ENCODE measurements at regions not wholly inside any gene's neighbourhood (a gene's known extent, or its start where the extent isn't known, plus 50 kb on each side); places are given as distances from the start of the nearest gene placed in this dataset.

GRCh38 chr6:138580040-138580439 lies 80.7 kb upstream of the NHSL1 start:
- no peak for DNase-seq

DNA sequence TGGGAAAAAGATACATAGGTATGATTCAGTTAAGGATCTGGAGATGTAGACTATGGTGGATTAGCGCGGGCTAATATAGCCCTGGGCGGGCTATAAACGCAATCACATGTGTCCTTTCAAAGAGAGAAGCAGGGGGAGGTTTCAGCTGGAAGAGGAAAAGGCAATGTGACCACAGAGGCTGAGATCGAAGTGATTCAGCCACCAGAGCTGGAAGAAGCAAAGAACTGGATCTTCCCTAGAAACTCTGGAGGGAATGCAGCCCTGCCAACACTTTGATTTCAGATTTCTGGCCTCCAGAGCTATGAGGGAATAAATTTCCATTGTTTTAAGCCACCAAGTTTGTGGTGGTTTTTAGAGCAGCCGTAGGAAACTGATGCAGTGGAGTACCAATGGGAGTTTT lies 81.5 kb upstream of the NHSL1 start:
- no peak for DNase-seq

DNA sequence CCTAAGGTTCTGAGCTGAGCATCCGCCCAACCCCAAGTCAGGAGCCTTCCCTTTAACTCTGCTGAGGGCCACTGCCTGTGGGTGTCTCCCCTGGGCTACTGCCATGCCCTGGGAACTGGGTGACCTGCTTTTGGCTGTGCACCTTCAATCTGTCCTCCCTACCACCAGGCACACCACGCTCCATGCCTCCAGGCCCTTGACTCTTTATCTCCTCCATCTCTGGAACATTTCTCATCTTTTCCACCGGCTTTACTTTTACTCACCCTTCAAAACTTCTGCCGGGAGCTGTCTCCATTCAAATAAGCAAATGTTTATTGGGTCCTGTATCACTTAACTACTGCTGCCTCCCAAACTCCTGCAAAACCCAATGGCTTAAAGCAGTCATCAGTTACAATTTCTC lies 83.3 kb upstream of the NHSL1 start:
- no peak for DNase-seq

DNA sequence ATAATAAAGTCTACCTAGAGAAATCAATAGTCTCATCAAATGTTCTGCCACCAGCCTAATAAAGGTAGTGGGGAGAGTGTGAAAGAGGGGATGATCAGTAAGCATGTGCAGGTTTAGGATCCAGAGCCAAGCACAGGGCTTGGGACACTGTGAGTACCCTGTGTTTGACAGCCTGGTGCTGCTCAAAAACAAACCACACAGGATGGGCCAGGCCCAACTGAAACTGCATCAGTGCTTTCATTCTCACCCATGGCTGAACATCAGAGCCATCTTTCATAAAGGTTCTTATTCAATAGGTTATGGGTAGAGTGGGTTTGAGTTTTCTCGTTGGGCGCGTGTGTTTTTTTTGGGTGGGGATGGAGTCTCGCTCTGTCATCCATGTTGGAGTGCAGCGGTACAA lies 87.3 kb upstream of the NHSL1 start:
- DNase-seq, result no peak

DNA sequence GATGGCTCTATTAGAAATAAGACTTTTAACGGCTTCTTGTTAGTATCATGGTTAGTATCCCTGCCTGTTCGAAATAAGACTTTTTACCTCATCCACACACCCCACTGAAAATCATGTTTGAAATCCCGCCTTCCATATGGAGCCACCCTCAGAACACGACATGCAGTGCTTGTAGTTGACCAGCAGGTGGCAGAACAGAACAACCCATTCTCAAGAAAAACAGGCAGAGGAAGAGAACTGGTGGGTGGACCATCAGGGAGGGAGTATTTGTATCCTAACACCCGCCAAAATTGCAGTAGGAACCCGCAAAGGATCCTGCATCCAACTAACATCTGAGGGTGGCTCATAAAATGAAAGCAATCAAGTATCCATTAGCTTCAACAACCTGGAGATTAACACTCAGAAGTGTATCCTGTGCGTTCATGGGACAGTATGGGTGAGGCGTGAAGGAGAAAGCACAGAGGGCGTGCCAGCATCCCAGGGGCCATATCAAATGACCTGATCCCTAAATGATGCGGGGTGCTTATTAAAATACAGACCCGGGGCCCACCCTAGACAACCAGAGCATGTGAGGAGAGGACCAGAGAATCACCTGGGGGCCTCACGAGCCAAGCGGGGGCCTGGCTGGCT lies 89.6 kb upstream of the NHSL1 start:
- DNase-seq, result peak; percentile 59

DNA sequence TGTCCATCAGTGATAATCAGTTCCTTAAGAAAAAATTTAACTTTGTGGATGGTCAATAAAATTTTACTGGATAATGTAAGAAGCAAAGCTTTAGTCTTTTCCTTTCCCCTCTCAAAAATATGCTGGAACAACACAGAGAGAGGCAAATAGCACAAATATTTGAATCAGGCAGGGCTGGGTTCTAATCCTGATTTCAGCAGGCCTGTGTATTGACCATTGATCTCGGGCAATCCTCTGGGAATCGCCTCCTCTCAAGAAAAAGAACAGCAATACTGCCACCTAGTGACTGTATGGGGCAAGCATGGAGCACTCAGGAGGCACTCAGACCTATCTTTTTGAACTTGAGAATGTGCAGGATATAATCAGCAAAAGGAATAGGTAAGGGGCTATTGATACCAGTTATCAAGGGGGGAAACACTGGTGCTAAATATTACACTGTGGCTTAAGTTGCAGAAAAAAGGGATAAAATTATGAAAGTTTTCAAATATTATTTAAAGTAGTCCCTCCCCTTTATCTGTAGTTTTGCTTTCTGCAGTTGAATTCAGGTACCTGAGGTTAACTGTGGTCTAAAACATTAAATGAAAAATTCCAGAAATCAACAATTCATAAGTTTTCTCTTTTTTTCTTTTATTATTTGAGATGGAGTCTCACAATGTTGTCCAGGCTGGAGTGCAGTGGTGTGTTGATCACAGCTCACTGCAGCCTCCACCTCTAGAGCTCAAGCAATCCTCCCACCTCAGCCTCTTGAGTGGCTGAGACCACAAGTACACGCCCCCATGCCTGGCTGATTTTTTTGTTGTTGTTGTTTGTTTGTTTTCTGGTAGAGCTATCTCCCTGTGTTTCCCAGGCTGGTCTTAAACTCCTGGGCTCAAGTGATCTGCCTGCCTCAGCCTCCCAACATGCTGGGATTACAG lies 91.8 kb upstream of the NHSL1 start:
- peak; percentile 52 for DNase-seq

- no peak for DNase-seq
Measured at GRCh38 chr6:138592749-138593123, 93.4 kb upstream of the NHSL1 start.

DNA sequence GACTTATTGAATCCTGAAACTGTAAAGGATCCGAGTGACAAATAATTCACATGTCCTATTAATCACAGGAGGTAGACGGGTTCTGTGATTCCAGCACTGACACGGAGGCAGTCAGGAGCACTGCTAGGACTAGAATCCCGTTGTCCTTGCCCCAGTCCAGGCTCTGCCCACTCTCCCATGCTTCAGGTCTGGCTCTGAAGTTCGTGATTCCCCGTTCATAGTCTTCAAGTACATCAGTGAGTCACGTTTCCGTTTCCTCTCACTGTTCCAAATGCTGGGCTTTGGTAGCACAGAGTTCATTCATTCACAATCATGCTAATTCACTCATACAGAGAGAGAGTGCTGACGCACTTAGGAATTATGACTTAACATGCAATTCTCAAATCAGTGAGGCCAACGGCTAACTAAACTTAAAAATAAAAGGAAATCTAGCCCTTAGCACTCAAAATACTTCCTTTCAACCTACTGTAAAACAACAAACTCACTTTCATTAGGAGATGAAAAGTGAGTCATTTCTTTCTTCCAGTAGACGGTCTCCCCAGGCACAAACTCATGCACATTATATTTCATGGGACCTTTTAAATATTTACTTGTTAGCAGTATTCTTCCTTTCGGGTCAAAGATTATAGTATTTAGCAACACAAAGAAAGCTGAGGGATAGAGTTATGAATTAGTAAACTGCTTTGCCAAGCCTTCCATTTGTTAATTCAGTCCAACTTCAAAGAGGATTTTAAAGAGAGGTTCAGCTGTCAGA lies 94.0 kb upstream of the NHSL1 start:
- DNase-seq, result peak; percentile 38

- no peak for DNase-seq
Measured at GRCh38 chr6:138593909-138594757, 94.8 kb upstream of the NHSL1 start.

DNA sequence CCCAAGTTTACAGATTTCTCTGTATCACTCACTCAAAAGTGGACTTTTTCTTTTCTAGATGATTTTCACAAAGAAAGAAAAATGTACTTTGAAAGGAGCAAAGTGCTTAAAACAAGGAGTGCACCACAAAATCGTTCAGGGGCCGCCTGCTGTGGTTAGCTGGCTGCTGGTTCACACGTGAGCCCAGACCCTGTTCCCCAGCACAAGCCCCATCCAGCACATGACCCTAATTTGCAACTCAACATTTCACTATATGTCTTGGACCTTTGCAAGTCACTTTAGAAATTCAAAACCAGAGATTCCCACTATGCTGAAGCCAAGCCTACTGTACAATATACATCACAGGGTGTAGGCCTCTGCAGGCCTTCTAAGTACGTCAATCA lies 95.5 kb upstream of the NHSL1 start:
- no peak for DNase-seq

- DNase-seq, result no peak
Measured at GRCh38 chr6:138596126-138596525, 96.8 kb upstream of the NHSL1 start.

DNA sequence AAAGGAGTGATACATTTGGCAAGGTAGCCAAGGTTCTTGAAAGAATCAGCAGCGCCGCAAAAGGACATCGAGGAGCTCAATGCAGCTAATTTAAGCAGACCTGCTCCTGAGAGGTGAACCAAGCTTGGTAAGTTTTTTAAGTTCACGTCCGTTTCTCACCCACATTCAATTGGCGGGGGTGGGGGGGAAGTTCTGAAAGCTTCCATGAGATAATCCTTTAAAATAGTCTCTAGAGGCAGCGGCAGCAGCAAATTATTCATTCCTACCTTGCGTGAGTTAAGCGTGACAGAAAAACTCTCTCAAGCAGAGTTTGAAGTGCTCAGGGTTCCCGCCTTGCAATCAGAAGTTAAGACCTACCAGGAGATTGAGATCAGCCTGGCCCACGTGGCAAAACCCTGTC lies 97.3 kb upstream of the NHSL1 start:
- DNase-seq, result no peak

DNA sequence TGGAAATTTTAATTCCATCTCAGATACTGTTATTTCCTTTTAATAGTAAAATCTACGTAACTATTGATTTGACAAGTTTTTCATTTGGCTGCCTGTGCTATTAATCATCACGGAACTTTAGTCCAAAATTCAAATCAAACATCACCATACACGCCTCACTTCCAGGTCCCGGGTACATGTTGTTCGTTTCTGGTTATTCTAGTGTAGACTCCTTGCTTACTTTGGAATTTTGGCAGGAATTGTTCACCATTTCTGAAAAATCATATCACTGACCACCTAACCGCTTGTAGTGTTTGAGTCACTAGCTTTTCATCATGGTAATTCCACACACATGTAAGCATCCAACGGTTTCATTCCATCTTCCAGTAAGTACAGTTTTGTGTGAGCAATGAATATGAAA lies 98.0 kb upstream of the NHSL1 start:
- no peak for DNase-seq

DNA sequence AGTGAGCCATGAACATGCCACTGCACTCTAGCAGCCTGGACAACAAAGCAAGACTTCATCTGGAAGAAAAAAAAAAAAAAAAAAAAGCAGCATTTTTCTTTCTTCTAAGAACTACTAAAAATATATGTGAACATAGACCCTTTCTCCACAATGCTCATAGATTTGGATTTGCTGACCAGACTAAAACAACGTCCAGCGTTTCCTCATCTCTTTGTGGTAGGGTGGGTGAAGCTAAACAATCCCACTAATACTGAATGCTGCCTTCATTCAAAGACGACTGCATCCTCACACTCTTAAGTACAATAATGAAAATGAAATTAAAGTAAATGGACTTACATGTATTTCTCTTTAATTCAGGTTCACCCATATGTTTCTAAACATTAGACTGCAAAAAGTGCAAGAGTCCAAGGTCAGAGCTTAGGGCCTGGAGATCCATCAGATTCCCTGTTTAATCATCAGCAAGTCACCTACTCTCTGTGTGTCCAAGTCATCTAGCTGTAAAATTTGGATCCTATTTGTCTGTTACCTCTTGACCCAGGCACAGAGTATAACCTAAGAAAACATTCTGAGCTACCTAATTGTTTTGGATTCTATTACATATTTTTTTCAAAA lies 99.4 kb upstream of the NHSL1 start:
- no peak for DNase-seq

GRCh38 chr6:138600261-138600660 lies 101.0 kb upstream of the NHSL1 start:
- DNase-seq, result no peak

- no peak for DNase-seq
Measured at GRCh38 chr6:138600726-138601125, 101.4 kb upstream of the NHSL1 start.

- no peak for DNase-seq
Measured at GRCh38 chr6:138601128-138601527, 101.8 kb upstream of the NHSL1 start.

DNA sequence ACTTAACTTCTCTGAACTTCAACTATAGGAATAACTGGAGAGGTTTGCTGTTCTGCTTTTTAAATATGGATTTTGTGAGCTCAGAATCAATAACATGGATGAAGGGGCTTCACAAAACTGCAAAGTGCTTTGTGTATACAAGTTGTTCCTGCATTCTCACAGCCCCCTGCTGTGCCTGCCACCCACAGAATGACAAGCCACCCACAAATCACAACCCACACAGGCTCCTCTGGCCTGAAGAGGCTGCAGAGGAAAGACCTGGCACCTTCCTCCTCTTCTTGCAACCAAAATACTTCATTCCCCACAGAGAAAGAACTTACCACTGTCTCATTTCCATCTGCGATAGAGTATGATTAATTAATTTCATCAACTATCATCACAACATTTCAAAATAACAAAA lies 106.7 kb upstream of the NHSL1 start:
- no peak for DNase-seq

GRCh38 chr6:138607478-138608433 lies 108.5 kb upstream of the NHSL1 start:
- DNase-seq, result no peak

- no peak for DNase-seq
Measured at GRCh38 chr6:138608896-138609295, 109.6 kb upstream of the NHSL1 start.

- no peak for DNase-seq
Measured at GRCh38 chr6:138609801-138610430, 110.6 kb upstream of the NHSL1 start.

Measured in CD4-positive, alpha-beta T cell treated with Interleukin-6 for 4 hours (primary cell).